ENCODE measurements at regions not wholly inside any gene's neighbourhood (a gene's known extent, or its start where the extent isn't known, plus 50 kb on each side); places are given as distances from the start of the nearest gene placed in this dataset.

DNA sequence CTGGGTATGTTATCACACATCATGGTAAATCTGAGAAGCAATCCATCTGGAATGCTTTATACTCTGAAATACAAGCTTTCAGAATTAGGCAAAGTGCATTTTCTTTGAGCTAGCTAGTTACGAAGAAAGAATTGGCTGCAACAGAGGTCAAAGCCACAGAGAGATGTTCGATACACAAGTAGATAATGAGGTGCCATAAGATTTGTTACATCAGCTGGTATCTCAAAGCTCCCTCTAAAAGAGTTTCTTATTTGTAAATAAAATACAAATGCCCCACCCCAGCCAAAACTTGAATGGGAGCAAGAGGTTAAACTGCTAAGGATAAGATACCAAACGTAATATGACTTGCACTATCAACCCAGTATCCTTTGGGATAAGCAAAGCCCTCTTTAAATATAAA is 84.0 kb upstream of the SLCO3A1 start:
- DNase-seq = no peak

DNA sequence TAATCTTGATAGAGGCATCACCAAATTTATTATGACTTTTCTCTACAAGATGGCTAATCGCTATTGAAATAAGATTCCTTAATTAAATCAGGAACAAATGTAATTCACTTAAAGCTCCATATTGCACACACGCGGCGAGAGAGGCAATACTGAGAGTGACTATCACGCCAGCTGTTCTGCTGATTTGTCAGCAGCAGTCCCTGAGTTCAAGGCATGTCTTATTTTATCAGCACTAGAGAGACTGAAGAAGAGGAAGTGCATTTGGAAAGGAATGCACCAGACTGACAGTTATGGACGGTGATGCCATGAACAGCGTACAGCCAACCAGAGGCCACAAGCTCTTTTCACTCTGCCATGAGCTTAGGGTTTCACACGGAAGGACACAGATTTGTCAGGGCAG is 83.6 kb upstream of the SLCO3A1 start:
- DNase-seq = no peak

DNA sequence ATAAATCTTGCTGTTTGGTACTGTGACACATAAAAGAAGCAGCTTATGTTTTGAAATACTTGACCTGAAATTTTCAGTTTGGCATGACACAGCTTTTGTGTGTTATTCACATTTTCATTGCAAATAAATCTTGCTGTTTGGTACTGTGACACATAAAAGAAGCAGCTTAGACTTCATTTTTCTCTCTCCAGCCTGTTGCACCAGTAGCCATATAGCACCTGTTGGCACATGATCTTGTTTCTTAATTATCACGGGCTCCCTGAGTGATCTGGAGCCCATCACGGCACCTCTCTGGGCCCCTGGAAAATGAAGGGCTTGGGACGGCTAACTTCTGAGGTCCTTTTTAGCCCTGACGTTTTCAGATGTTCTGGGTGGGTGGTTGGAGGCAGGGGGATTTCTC is 77.4 kb upstream of the SLCO3A1 start:
- DNase-seq = no peak

DNA sequence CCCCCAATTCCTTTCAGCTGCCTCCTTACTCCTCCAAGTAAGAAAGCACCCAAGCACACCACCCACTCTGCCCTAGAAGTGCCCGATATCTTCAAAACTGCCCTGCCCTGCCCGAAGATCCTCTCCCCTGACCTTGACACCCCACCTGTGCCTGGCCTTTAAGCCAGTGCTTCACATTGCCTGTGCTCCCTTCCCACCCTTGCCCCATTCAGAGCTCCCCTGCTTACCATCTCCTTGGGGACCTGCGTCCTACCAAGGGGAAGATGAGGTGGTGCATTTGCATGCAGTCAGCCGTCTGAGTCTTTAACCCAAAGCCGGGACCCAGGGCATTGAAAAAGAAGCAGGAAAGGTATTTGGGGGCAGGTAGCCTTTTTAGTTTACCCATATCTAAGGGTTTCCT is 73.5 kb upstream of the SLCO3A1 start:
- DNase-seq = no peak

DNA sequence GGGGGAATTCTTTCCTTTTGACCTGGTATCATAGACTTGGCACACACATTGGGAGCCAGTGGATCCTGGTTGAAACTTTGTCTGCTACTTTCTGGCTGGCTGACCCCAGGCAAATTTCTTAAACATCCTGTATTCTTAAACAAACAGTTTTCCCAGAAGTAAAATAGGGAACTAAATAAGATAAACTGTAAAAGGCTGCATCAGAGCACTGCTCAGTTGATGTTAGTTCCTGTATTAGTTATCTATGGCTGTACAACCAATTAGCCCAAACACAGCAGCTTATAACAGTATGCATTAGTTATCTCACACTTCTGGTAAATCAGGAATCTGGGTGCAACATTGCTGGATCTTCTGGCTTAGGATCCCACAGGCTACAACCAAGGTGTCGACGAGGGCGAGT is 73.1 kb upstream of the SLCO3A1 start:
- no peak for DNase-seq

DNA sequence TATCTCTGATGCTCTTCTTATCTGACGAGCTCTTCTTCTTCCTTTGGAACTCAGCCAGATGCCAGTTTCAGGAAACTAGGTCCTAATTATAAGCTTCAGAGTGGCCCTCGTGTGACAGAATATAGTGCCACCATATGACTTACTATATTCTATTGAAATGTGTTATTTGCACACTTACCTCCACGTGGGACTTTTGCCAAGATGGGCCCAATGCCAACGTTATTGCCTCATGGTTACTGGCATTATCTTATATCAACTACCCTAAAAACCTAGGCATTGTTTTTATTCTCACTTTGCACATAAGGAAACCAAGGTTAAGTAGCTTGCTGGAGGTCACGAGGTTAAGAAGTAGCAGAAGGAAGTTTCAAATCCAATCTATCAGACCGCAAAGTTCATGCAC is 71.3 kb upstream of the SLCO3A1 start:
- no peak for DNase-seq

DNA sequence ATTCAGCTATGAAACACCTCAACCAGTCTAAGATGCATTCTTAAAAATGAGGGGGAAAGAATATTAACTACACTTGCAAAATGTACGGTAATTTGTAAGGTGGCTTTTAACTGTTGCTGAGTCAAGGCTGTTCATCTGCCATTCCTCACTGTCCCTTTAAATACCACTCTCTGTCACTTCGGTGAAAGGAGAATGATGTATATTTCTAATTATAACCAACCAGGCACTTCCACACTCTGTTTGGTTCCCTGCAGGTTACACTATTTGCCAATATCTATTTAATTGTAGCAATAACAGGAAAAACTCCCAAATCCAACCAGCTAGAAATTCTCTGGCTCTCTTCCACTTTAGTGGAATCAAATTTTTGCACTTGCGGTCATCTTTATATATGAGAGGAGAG is 70.5 kb upstream of the SLCO3A1 start:
- DNase-seq = no peak

DNA sequence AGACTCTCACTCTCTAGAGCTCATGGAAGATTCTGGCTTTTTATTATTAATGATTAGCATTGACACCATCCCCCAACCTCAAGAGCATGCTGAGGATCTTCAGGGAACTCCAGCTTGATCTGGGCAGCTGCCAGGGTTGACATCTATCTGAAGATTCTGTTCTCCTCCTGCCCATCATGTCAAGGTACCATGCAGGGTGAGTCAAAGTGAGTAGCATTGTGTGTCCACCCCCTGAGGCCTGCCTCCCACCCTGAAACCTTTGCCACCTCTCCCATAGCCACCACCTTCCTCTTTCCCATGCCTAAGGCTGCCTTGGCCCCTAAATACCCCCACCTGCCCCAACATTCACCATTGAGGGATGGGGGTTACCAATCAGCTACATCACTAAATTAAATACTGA is 70.1 kb upstream of the SLCO3A1 start:
- no peak for DNase-seq

DNA sequence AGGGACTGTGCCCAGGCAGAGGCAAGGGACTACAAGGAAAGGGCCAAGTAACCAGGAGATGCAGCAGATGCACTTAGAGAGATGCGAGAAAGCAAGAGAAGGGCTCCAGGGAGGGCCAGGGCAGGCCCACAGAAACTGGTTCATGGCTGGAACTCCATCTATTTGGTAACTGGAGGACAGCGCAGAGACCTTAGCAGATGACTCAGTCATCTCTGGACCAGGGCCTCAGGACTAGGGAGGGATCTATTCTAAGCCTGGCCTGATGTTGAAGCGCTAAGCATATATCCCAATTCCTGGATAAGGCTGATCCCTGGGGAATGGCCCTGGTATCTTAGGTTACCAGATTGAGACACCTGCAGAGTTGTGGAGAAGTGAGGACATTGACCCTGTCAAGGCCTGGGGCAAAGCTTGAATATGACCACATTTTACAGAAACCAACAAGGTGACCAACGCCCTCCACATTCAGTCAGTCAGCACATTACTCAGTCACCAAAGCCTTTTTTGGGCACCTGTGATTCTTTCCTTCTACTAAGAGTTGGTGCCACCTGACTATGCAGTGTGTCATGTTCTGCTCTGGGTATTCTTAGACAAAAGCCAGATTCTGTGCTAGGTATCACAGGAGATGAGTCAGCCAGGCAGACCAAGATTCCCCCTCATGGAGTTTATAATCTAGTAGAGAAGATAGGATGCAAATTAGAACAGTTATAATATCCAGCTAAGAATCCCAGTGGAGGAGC is 68.4 kb upstream of the SLCO3A1 start:
- no peak for DNase-seq

DNA sequence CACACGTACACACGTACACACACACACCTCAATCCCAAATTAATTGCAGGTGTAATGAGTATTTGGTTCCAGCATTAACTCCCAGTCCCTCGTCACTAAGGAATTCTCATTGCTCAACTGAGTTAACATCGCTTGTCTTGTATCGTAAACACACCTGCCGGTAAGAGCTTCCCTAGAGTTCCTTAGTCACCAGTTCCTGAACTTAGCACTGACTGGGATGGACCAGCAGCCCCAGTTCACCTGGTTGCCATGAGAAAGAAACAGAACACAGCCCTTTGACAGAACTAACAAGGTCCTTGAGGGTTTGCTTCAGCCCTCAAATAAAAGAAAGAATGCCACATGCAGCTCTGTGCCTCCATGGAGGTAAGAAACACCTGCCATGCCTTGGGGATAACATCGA is 66.3 kb upstream of the SLCO3A1 start:
- no peak for DNase-seq

DNA sequence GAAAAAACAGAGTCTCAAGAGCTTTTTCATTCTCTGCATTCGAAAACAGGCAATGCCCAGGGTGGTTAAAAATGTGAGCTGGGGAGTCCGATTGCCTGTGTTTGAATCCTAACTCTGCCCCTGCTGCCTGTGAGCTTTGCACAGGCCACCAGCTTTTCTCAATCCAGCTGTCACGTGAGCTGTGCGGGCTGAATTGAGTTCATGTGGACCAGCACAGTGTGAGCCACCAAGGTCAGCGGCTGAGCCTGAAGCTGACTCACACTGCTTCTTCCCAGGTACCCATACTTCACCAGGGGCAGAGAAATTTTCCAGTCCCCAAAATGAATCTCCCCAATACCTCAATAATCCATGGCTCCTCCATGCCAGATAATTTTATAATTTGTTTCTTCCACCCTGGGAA is 64.4 kb upstream of the SLCO3A1 start:
- no peak for DNase-seq

DNA sequence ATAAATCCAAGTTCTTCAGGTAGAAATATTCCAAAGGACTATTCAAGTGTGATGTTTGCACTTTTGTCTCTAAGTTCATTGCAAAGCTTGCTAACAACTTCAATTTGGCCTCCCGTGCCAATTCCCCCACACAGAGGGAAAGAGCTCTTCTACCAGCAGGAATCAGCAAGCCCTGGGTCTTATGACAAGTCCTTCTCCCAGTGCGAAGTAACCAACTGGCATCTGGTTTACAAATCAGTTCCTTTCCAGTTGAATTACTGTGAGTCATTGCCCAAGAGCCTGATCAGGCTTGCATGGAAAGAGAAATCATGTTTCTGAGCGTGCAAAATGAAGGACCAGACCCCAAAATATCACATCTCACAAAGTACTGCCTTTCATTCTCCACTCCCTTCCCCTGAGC is 62.7 kb upstream of the SLCO3A1 start:
- DNase-seq = no peak

DNA sequence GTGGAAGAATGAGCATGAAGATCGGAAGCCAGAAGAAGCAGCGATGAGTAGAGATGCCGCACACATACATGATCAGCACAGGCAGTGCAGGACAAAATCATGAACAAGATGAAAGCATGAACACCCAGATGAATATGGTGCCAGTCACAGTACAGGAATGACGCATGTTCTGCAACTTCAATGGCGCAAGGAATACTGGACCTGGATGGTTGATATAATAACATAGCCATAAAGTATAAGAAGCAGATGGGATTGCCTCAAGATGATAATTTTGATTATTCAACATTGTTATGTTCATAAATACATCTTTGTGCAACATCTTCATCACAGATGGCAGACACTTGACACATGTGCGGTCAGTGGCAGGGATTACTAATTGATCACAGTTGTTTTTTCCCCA is 59.7 kb upstream of the SLCO3A1 start:
- no peak for DNase-seq

DNA sequence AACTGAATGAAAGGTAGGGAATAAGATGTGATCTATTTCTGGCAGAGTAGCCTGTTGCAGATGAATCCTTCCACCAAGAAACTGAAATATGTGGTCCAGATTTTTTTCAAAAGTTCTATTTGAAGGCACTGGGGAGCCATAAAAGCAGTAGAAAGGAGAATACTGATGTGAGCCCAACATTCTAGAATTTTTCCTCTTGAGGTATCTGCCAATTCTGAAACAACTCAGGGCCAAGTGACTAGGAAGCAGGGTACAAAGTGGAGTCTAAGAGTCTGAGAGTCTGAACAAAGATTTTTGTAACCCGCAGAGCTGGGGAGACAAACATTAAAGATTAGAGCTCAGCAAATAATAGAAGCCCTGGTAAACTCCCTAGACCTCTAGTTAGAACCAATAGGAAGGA is 58.3 kb upstream of the SLCO3A1 start:
- no peak for DNase-seq

DNA sequence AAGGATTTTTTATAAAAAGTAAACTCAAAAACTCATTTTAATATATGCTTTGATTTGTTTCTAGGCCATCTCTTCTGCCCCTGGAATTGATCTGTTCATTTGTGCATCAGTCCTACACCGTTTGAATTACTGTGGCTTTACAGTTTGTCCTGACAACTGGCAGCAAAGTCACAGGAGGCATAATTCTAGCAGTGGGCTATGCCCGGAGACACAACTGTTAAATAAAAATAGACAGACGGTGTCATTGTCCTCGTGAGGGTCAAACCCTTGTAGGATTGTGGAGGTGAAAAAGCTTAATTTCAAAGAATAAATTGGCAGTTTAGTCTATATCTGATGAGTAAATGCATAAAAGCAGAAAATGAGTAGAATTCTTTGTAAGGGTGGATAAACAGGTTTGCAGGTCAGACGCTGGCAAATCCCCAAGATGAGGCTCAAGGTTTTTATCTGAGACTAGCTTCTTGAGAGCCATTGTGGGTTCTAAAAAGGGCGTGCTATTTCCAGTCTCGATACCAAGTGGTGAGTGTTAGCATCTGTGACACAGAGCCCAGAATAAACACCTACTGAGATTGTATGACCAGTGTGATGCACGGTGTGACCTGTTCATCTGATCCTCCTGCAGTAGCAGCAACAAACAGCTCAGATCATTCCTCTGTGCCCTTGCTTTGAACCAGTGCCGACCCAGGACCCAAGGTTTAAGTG is 51.5 kb upstream of the SLCO3A1 start:
- no peak for DNase-seq

DNA sequence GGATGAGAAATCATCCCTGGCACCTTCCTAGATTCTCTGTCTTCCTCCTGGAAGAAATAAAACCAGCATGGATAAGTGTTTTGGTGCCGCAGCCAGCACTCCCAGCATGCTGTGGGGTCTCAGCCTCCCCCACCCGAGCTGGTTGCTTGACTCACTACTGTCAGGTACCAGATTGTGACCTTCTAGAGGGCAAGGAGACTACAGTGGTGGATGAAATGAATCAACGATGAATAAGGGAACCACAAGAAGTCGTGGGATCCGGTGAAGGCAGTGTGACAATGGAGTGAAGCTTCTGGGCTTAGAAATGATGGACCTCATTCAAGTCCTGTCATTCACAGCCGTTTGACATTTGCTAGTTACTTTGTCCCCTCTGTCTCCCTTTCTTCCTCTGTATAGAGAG is 50.2 kb upstream of the SLCO3A1 start:
- no peak for DNase-seq

Measured in activated effector memory CD4-positive, alpha-beta T cell treated with Interleukin-2 at 50 U/mL for 16 hours (primary cell).